ENCODE measurements at regions not wholly inside any gene's neighbourhood (a gene's known extent, or its start where the extent isn't known, plus 50 kb on each side); places are given as distances from the start of the nearest gene placed in this dataset.

GRCh38 chr13:69108486-69108885 lies 999.1 kb upstream of the ATXN8OS start:
- TF ChIP-seq CTCF (IDR thresholded peaks at IDR 0.05) (no peak), POLR2A (IDR thresholded peaks at IDR 0.05) (no peak)

Data from lower leg skin (tissue), 3 donors.